Right lobe of liver (tissue), 6 donors: ENCODE measurements at regions not wholly inside any gene's neighbourhood (a gene's known extent, or its start where the extent isn't known, plus 50 kb on each side); places are given as distances from the start of the nearest gene placed in this dataset.

Experiments
- ATAC-seq, 4 donors: fragments of 200-7000 bp; cut with Tn5 transposase; one replicate each; pipeline ENCODE4 v1.9.1; 2020; ENCODE audit warnings: mild to moderate bottlenecking in 4 of 4, moderate library complexity in 4 of 4
- DNase-seq, 3 donors: peaks; one replicate each; pipeline ENCODE4 v3.0.0-alpha.2; 2020
- H3K27ac ChIP-seq, 3 donors: fragments of 200-600 bp; one replicate each; pipeline ENCODE4 v1.8.0; 2022
- H3K27me3 ChIP-seq, 2 donors: fragments of 200-600 bp; one replicate each; pipeline ENCODE4 v1.8.0; 2022
- H3K36me3 ChIP-seq, 4 donors: fragments of 200-600 bp; sonication (generic) in 1 of 4; one replicate each; pipeline versions ENCODE4 v1.5.1 to v1.8.0; 2017 to 2022; ENCODE audit warnings: control low read depth in 1 of 4
- H3K4me1 ChIP-seq, 4 donors: fragments of 200-600 bp; sonication (generic) in 1 of 4; one replicate each; pipeline versions ENCODE4 v1.5.1 to v1.8.0; 2017 to 2022; ENCODE audit warnings: control low read depth in 1 of 4
- H3K4me3 ChIP-seq, 3 donors: fragments of 200-600 bp; one replicate each; pipeline ENCODE4 v1.8.0; 2022
- H3K9me3 ChIP-seq, 4 donors: fragments of 200-600 bp; sonication (generic) in 1 of 4; one replicate each; pipeline versions ENCODE4 v1.5.1 to v1.8.0; 2017 to 2022; ENCODE audit warnings: control low read depth in 1 of 4
- POLR2A ChIP-seq: fragments of 450-650 bp; IDR thresholded peaks from one replicate; pipeline ENCODE4 v1.6.1; 2017; ENCODE audit warnings: antibody characterized with exemption, mild to moderate bottlenecking
- WGBS: methylation state at CpG from one replicate; pipeline ENCODE4 v1.1.6; 2018; ENCODE audit warnings: low coverage, low lambda C conversion rate; ENCODE audit not compliant: insufficient coverage; ENCODE audit errors: missing lambda C conversion rate; 5-methylcytosine and 5-hydroxymethylcytosine counted together
- intact Hi-C, 2 donors: fragments of 100-400 bp; cut with DNase I; formaldehyde crosslinking; loops; one replicate each; pipeline versions ENCODE4 v1.11.2 to v1.14.1; 2022
- TF ChIP-seq, protein P1 (sequence below), 4 donors: fragments of 200-600 bp in 3 of 4; fragments of 450-650 bp in 1 of 4; IDR thresholded peaks; one replicate each; pipeline versions ENCODE4 v1.5.1 to v1.8.0; 2016 to 2022; ENCODE audit warnings: antibody characterized with exemption in 4 of 4, mild to moderate bottlenecking in 2 of 4
- donor health status: DM: no; HTN: yes; CAD: no.
- donor health status: DM: no; HTN: no; CAD: no.
- donor health status: DM: no; HTN: no; CAD: no.
- donor health status: DM: no; HTN: yes; CAD: no.
- donor health status: DM: no; HTN: yes; CAD: no.

DNA sequence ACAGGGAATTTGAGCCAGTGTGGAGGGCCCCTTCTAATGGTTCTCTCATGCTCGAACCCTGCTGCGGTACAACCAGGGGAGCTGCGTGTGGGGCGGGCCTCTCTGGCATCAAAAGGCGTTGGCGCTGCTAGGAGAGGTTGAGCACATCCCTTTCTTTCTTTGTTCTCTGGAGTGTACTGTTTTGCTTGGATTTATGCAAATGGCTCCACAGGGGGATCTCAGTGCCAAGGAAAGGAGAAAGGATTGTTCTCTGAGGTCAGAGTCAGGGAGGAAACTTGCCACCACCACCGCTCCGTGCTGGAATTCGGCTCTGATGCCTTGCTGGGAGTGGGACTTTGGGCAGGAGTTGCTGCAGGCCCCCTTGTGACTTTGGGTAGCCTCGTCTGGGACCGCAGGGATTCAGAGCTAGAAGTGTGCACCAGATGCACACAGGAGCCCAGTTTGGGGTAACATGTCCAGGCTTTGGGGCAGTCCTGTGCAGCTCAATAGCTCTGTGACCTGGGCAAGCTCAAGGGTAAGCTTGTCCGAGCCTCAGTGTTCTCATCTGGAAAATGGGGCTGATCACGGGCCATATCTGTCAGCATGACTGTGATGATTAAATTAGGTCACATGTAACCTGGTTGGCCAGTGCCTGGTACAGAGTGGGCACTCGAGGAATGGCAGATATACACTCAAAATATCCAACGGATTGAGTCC, 353.0 kb upstream of the EEF2KMT start:
- Histone ChIP-seq H3K27ac (no peak overlapping the region), H3K36me3 (no peaks in the 10 kb centered on the region), H3K4me3 (no peak overlapping the region), H3K27me3 (no peaks in the 10 kb centered on the region), H3K9me3 (no peaks in the 10 kb centered on the region), H3K4me1 (no peaks in the 10 kb centered on the region)
- DNase-seq (no peak), ATAC-seq (no peak)
- no peak for TF ChIP-seq POLR2A
- TF ChIP-seq, protein P1, sequence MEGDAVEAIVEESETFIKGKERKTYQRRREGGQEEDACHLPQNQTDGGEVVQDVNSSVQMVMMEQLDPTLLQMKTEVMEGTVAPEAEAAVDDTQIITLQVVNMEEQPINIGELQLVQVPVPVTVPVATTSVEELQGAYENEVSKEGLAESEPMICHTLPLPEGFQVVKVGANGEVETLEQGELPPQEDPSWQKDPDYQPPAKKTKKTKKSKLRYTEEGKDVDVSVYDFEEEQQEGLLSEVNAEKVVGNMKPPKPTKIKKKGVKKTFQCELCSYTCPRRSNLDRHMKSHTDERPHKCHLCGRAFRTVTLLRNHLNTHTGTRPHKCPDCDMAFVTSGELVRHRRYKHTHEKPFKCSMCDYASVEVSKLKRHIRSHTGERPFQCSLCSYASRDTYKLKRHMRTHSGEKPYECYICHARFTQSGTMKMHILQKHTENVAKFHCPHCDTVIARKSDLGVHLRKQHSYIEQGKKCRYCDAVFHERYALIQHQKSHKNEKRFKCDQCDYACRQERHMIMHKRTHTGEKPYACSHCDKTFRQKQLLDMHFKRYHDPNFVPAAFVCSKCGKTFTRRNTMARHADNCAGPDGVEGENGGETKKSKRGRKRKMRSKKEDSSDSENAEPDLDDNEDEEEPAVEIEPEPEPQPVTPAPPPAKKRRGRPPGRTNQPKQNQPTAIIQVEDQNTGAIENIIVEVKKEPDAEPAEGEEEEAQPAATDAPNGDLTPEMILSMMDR (IDR thresholded peaks at IDR 0.05), result no peak
- 16% methylated on average over 9 of the region's 15 CpGs for WGBS
- intact Hi-C loops, result no loop called here

DNA sequence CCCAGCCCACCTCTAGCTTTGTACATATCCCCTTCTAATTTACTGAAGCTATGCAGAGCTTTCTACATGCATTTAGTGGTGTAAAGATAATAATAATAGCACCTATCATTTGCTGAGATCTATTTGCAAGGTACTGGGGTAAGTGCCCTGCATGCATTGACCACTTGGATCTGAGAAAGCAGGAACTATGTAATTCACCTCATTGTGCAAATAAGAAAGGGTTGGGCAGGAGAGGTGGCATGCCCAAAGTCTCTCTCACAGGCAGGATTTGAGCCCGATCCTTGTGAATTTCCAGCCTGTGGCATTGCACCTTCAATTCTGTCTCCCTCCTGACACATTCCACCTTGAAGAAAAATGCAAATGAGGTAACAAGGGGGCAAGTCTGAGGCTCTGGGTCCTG, 352.3 kb upstream of the EEF2KMT start:
- H3K27ac ChIP-seq, result no peak overlapping the region
- H3K4me1 ChIP-seq, result no peaks in the 10 kb centered on the region
- H3K4me3 ChIP-seq, result no peak overlapping the region
- no peak for DNase-seq
- intact Hi-C loops, result no loop called here
- H3K36me3 ChIP-seq, result no peaks in the 10 kb centered on the region
- TF ChIP-seq POLR2A, result no peak
- TF ChIP-seq, protein P1 (IDR thresholded peaks at IDR 0.05), result no peak
- no peaks in the 10 kb centered on the region for H3K27me3 ChIP-seq
- ATAC-seq, result no peak
- no peaks in the 10 kb centered on the region for H3K9me3 ChIP-seq
- WGBS, result 44% methylated on average over 1 of the region's 1 CpG

DNA sequence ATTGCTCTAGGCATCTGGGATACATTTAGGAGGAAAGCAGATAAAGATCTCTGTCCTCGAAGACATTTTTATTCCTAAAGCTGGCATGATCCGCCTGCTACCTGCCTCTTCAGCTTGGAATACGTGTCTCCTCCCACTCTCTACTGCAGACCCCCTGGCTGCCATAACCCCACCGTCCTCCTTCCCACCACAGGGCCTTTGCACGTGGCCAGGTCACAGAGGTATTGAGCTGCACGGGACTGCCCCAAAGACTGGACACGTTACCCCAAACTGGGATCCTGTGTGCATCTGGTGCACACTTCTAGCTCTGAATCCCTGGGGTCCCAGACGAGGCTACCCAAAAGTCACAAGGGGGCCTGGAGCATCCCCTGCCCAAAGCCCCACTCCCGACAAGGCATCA, 351.2 kb upstream of the EEF2KMT start:
- no peak overlapping the region for H3K4me3 ChIP-seq
- no peaks in the 10 kb centered on the region for H3K9me3 ChIP-seq
- TF ChIP-seq, protein P1 (IDR thresholded peaks at IDR 0.05), result no peak
- TF ChIP-seq POLR2A, result no peak
- ATAC-seq (no peak), DNase-seq (no peak)
- no peak overlapping the region for H3K27ac ChIP-seq
- WGBS, result 49% methylated on average over 3 of the region's 9 CpGs
- intact Hi-C loops, result no loop called here
- no peaks in the 10 kb centered on the region for H3K27me3 ChIP-seq
- H3K4me1 ChIP-seq, result no peaks in the 10 kb centered on the region
- H3K36me3 ChIP-seq, result no peaks in the 10 kb centered on the region

DNA sequence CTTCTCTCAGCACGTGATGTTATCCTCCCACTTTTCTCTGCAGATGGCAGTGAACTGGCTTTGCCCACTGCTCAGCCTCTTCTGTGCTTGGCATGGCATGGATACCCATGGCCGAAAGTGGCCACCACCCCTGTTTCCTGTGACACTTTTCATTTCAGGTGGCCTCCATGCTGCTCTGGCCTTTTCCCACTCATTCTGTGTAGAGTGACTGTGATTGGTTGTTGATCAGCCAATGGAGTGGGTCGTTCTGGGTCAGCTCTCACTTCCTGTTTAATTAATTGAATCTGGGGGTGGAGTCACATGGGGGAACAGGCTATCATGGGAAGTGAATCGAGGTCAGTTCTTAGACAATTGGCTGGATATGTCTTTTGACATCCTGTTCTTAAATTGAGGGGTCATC, 350.1 kb upstream of the EEF2KMT start:
- H3K9me3 ChIP-seq, result no peaks in the 10 kb centered on the region
- ATAC-seq (no peak), DNase-seq (no peak)
- WGBS, result 52% methylated on average over 4 of the region's 4 CpGs
- no peaks in the 10 kb centered on the region for H3K36me3 ChIP-seq
- intact Hi-C loops, result no loop called here
- H3K4me1 ChIP-seq, result no peaks in the 10 kb centered on the region
- no peak overlapping the region for H3K27ac ChIP-seq
- no peaks in the 10 kb centered on the region for H3K27me3 ChIP-seq
- no peak overlapping the region for H3K4me3 ChIP-seq
- TF ChIP-seq POLR2A, result no peak
- TF ChIP-seq, protein P1 (IDR thresholded peaks at IDR 0.05), result no peak
